ENCODE measurements at regions not wholly inside any gene's neighbourhood (a gene's known extent, or its start where the extent isn't known, plus 50 kb on each side); places are given as distances from the start of the nearest gene placed in this dataset.

- TF ChIP-seq, protein P1, sequence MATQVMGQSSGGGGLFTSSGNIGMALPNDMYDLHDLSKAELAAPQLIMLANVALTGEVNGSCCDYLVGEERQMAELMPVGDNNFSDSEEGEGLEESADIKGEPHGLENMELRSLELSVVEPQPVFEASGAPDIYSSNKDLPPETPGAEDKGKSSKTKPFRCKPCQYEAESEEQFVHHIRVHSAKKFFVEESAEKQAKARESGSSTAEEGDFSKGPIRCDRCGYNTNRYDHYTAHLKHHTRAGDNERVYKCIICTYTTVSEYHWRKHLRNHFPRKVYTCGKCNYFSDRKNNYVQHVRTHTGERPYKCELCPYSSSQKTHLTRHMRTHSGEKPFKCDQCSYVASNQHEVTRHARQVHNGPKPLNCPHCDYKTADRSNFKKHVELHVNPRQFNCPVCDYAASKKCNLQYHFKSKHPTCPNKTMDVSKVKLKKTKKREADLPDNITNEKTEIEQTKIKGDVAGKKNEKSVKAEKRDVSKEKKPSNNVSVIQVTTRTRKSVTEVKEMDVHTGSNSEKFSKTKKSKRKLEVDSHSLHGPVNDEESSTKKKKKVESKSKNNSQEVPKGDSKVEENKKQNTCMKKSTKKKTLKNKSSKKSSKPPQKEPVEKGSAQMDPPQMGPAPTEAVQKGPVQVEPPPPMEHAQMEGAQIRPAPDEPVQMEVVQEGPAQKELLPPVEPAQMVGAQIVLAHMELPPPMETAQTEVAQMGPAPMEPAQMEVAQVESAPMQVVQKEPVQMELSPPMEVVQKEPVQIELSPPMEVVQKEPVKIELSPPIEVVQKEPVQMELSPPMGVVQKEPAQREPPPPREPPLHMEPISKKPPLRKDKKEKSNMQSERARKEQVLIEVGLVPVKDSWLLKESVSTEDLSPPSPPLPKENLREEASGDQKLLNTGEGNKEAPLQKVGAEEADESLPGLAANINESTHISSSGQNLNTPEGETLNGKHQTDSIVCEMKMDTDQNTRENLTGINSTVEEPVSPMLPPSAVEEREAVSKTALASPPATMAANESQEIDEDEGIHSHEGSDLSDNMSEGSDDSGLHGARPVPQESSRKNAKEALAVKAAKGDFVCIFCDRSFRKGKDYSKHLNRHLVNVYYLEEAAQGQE (IDR thresholded peaks at IDR 0.05; ENCODE audit: borderline replicate concordance): no peak
- TF ChIP-seq MXI1 (conservative IDR thresholded peaks at IDR 0.05; ENCODE audit: poor library complexity, severe bottlenecking) (no peak), TAF1 (IDR thresholded peaks at IDR 0.05; ENCODE audit: low read depth) (no peak), RAD21 (conservative IDR thresholded peaks at IDR 0.05) (no peak), POLR2AphosphoS5 (IDR thresholded peaks at IDR 0.05) (no peak), EP300 (conservative IDR thresholded peaks at IDR 0.05; ENCODE audit: poor library complexity, severe bottlenecking) (no peak), SMC3 (conservative IDR thresholded peaks at IDR 0.05; ENCODE audit: poor library complexity) (no peak), EZH2 (IDR thresholded peaks at IDR 0.05; ENCODE audit: borderline replicate concordance, insufficient read depth, low read length, poor library complexity, severe bottlenecking) (no peak)
- TF ChIP-seq, protein P2, sequence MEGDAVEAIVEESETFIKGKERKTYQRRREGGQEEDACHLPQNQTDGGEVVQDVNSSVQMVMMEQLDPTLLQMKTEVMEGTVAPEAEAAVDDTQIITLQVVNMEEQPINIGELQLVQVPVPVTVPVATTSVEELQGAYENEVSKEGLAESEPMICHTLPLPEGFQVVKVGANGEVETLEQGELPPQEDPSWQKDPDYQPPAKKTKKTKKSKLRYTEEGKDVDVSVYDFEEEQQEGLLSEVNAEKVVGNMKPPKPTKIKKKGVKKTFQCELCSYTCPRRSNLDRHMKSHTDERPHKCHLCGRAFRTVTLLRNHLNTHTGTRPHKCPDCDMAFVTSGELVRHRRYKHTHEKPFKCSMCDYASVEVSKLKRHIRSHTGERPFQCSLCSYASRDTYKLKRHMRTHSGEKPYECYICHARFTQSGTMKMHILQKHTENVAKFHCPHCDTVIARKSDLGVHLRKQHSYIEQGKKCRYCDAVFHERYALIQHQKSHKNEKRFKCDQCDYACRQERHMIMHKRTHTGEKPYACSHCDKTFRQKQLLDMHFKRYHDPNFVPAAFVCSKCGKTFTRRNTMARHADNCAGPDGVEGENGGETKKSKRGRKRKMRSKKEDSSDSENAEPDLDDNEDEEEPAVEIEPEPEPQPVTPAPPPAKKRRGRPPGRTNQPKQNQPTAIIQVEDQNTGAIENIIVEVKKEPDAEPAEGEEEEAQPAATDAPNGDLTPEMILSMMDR (IDR thresholded peaks at IDR 0.05; ENCODE audit: poor library complexity, severe bottlenecking): no peak
- Histone ChIP-seq H4K20me1 (ENCODE audit: insufficient read depth) (no peaks in the 10 kb centered on the region), H3K36me3 (ENCODE audit: insufficient read depth, low read length) (no peaks in the 10 kb centered on the region), H3K4me3 (ENCODE audit: low read length) (no peak overlapping the region), H3K9ac (ENCODE audit: low read length) (no peak overlapping the region), H3K4me2 (ENCODE audit: low read length) (no peak overlapping the region), H3K27ac (ENCODE audit: low read length) (no peak overlapping the region), H2AFZ (ENCODE audit: low read depth, low read length) (no peak overlapping the region), H3K9me2 (ENCODE audit: insufficient read depth, low read length) (no peaks in the 10 kb centered on the region), H3K79me2 (replicated peaks; ENCODE audit: insufficient read depth, low read length) (no peaks in the 10 kb centered on the region), H3F3A (ENCODE audit: insufficient read depth, low read length, poor library complexity, severe bottlenecking) (no peaks in the 10 kb centered on the region), H3K27me3 (ENCODE audit: insufficient read depth, low read depth, low read length) (no peaks in the 10 kb centered on the region), H3K9me3 (ENCODE audit: low read length) (no peaks in the 10 kb centered on the region)
Measured at GRCh38 chr10:113443141-113443925, 109.5 kb upstream of the HABP2 start.

GRCh38 chr10:113444766-113445365, 108.0 kb upstream of the HABP2 start:
- Histone ChIP-seq H3K9me3 (ENCODE audit: low read length) (no peaks in the 10 kb centered on the region), H3K4me2 (ENCODE audit: low read length) (no peak overlapping the region), H3F3A (ENCODE audit: insufficient read depth, low read length, poor library complexity, severe bottlenecking) (no peaks in the 10 kb centered on the region), H3K27ac (ENCODE audit: low read length) (no peak overlapping the region), H3K9ac (ENCODE audit: low read length) (no peak overlapping the region), H3K36me3 (ENCODE audit: insufficient read depth, low read length) (no peaks in the 10 kb centered on the region), H3K79me2 (replicated peaks; ENCODE audit: insufficient read depth, low read length) (no peaks in the 10 kb centered on the region), H3K9me2 (ENCODE audit: insufficient read depth, low read length) (no peaks in the 10 kb centered on the region), H3K4me3 (ENCODE audit: low read length) (no peak overlapping the region), H3K27me3 (ENCODE audit: insufficient read depth, low read depth, low read length) (no peaks in the 10 kb centered on the region), H4K20me1 (ENCODE audit: insufficient read depth) (no peaks in the 10 kb centered on the region), H2AFZ (ENCODE audit: low read depth, low read length) (no peak overlapping the region)
- TF ChIP-seq EP300 (conservative IDR thresholded peaks at IDR 0.05; ENCODE audit: poor library complexity, severe bottlenecking) (no peak), MXI1 (conservative IDR thresholded peaks at IDR 0.05; ENCODE audit: poor library complexity, severe bottlenecking) (no peak), RAD21 (conservative IDR thresholded peaks at IDR 0.05) (no peak), SMC3 (conservative IDR thresholded peaks at IDR 0.05; ENCODE audit: poor library complexity) (no peak), TAF1 (IDR thresholded peaks at IDR 0.05; ENCODE audit: low read depth) (no peak), EZH2 (IDR thresholded peaks at IDR 0.05; ENCODE audit: borderline replicate concordance, insufficient read depth, low read length, poor library complexity, severe bottlenecking) (no peak)
- TF ChIP-seq, protein P2 (IDR thresholded peaks at IDR 0.05; ENCODE audit: poor library complexity, severe bottlenecking): no peak
- TF ChIP-seq, protein P1 (IDR thresholded peaks at IDR 0.05; ENCODE audit: borderline replicate concordance): no peak
